ENCODE measurements at regions not wholly inside any gene's neighbourhood (a gene's known extent, or its start where the extent isn't known, plus 50 kb on each side); places are given as distances from the start of the nearest gene placed in this dataset.

DNA sequence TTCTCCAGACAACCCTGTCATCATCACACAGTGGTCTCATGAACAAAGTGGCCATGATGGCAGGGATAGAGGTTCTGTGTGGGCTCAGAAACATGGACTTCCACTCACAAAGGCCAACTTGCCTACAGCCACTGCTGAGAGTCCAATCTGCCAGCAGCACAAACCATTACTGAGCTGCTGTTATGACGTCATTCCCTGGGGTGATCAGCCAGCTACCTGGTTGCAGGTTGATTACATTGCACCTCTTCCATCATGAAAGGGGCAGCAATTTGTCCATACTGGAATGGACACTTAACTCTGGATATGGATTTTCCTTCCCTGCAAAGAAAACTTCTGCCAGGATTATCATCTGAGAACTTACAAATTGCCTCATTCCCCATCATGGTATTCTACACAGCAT is 1275.9 kb downstream of the TYW1 start:
- H3K4me3 ChIP-seq (ENCODE audit: low read depth, low read length), result no peak overlapping the region

GRCh38 chr7:68276725-68277124 is 1280.1 kb downstream of the TYW1 start:
- H3K4me3 ChIP-seq (ENCODE audit: low read depth, low read length), result no peak overlapping the region
- TF ChIP-seq, protein P1, sequence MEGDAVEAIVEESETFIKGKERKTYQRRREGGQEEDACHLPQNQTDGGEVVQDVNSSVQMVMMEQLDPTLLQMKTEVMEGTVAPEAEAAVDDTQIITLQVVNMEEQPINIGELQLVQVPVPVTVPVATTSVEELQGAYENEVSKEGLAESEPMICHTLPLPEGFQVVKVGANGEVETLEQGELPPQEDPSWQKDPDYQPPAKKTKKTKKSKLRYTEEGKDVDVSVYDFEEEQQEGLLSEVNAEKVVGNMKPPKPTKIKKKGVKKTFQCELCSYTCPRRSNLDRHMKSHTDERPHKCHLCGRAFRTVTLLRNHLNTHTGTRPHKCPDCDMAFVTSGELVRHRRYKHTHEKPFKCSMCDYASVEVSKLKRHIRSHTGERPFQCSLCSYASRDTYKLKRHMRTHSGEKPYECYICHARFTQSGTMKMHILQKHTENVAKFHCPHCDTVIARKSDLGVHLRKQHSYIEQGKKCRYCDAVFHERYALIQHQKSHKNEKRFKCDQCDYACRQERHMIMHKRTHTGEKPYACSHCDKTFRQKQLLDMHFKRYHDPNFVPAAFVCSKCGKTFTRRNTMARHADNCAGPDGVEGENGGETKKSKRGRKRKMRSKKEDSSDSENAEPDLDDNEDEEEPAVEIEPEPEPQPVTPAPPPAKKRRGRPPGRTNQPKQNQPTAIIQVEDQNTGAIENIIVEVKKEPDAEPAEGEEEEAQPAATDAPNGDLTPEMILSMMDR (IDR thresholded peaks at IDR 0.05; ENCODE audit: low read depth, low read length), result no peak

More for the DNA sequence above, 1275.9 kb downstream of the TYW1 start:
- TF ChIP-seq, protein P1 (IDR thresholded peaks at IDR 0.05; ENCODE audit: low read depth, low read length), result no peak

GRCh38 chr7:68279827-68280400 is 1283.3 kb downstream of the TYW1 start:
- H3K4me3 ChIP-seq (ENCODE audit: low read depth, low read length), result no peak overlapping the region
- TF ChIP-seq, protein P1 (IDR thresholded peaks at IDR 0.05; ENCODE audit: low read depth, low read length), result no peak

DNA sequence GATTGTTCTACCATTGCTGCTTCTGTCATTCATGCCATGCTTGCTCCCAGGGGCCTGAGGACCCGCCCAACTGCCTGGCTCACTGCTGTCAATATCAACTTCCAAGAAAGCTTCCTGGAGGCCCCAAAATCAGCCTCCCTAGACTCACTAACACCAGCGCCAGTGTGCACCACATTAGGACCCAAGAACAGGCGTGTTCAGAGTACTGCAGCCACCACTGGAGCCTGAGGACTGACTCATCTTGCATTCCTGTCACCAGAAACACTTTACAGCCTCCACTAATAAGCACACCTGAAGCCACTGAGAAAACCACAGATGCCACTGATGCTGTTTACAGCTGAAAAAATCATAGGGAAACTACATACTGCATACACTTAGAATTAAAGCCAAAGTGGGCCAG is 1284.3 kb downstream of the TYW1 start:
- TF ChIP-seq, protein P1 (IDR thresholded peaks at IDR 0.05; ENCODE audit: low read depth, low read length), result no peak
- H3K4me3 ChIP-seq (ENCODE audit: low read depth, low read length), result no peak overlapping the region

- no peak overlapping the region for H3K4me3 ChIP-seq (ENCODE audit: low read depth, low read length)
- TF ChIP-seq, protein P1 (IDR thresholded peaks at IDR 0.05; ENCODE audit: low read depth, low read length), result no peak
These were observed 1291.5 kb downstream of the TYW1 start for GRCh38 chr7:68288144-68288593.

DNA sequence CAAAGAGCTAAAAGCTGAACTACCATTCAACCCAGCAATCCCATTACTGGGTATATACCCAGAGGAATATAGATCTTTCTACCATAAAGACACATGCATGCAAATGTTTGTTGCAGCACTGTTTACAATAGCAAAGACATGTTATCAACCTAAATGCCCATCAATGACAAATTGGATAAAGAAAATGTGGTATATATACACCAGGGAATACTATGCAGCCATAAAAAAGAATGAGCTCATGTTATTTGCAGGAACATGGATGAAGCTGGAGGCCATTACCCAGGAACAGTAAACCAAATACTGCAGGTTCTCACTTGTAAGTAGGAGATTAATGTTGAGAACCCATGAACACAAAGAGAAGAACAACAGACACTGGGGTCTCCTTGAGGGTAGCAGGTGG is 1295.1 kb downstream of the TYW1 start:
- TF ChIP-seq, protein P1 (IDR thresholded peaks at IDR 0.05; ENCODE audit: low read depth, low read length), result no peak
- no peak overlapping the region for H3K4me3 ChIP-seq (ENCODE audit: low read depth, low read length)

DNA sequence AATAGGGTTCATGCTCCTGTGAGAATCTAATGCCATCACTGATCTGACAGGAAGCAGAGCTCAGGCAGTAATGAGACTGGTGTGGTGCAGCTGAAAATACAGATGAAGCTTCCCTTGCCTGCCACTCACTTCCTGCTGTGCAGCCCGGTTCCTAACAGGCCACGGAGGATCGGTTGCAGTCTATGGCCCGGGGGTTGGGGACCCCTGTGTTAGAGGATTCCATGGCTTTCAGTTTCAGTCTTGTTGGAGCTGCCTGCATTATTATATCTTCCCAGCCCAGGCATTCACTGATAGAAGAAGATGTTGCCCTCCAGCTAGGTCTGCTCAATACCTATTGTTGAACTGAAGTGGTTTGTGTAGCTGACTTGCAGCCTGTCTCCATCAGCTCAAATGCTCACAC is 1298.8 kb downstream of the TYW1 start:
- TF ChIP-seq, protein P1 (IDR thresholded peaks at IDR 0.05; ENCODE audit: low read depth, low read length), result no peak
- H3K4me3 ChIP-seq (ENCODE audit: low read depth, low read length), result no peak overlapping the region
